Dermis blood vessel endothelial cell (primary cell): ENCODE measurements at regions not wholly inside any gene's neighbourhood (a gene's known extent, or its start where the extent isn't known, plus 50 kb on each side); places are given as distances from the start of the nearest gene placed in this dataset.

Source experiments
- DNase-seq: peaks from one replicate; pipeline ENCODE4 v3.0.0; 2010

GRCh38 chr22:44402196-44403111 is 89.7 kb upstream of the SHISAL1 start:
- no peak for DNase-seq

GRCh38 chr22:44401783-44402110 is 89.0 kb upstream of the SHISAL1 start:
- no peak for DNase-seq

GRCh38 chr22:44400763-44401060 is 88.0 kb upstream of the SHISAL1 start:
- no peak for DNase-seq

- DNase-seq: no peak
Observed at GRCh38 chr22:44399906-44400762, 87.4 kb upstream of the SHISAL1 start.

- DNase-seq: no peak
Observed at GRCh38 chr22:44398856-44399837, 86.4 kb upstream of the SHISAL1 start.

GRCh38 chr22:44396727-44397722 is 84.3 kb upstream of the SHISAL1 start:
- no peak for DNase-seq

- DNase-seq: no peak
Observed at GRCh38 chr22:44396021-44396726, 83.4 kb upstream of the SHISAL1 start.

- DNase-seq: no peak
Observed at GRCh38 chr22:44395118-44396005, 82.6 kb upstream of the SHISAL1 start.

- no peak for DNase-seq
Observed at GRCh38 chr22:44394246-44395117, 81.7 kb upstream of the SHISAL1 start.

GRCh38 chr22:44393066-44393465 is 80.3 kb upstream of the SHISAL1 start:
- DNase-seq: no peak

GRCh38 chr22:44392446-44392921 is 79.7 kb upstream of the SHISAL1 start:
- no peak for DNase-seq

GRCh38 chr22:44391481-44392445 is 79.0 kb upstream of the SHISAL1 start:
- no peak for DNase-seq

GRCh38 chr22:44391015-44391414 is 78.3 kb upstream of the SHISAL1 start:
- no peak for DNase-seq

- DNase-seq: no peak
Observed at GRCh38 chr22:44390613-44390970, 77.8 kb upstream of the SHISAL1 start.

- DNase-seq: no peak
Observed at GRCh38 chr22:44389926-44390612, 77.3 kb upstream of the SHISAL1 start.

GRCh38 chr22:44389181-44389580 is 76.4 kb upstream of the SHISAL1 start:
- DNase-seq: no peak

- DNase-seq: no peak
Observed at GRCh38 chr22:44387486-44387885, 74.7 kb upstream of the SHISAL1 start.
